ENCODE measurements at regions not wholly inside any gene's neighbourhood (a gene's known extent, or its start where the extent isn't known, plus 50 kb on each side); places are given as distances from the start of the nearest gene placed in this dataset.

DNA sequence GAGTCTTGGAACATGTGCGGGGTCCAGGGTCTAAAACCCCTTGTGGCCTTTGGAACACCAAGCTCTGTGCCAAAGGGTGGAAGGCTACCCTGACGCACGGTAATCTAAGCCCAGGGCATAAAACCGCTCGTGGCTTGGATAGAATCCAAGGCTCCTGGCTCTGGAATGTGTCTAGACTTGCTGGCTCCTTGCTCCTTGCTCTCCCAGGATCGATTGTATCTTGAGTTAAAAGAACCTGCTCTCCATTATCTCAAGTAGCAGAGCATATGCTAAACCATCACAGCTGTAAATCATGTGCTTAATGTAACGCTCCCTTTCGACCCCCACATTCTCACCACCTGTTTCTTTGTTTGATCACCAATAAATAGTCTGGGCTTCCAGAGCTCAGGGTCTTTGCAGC is 50.3 kb downstream of the TLCD4 start:
- DNase-seq (ENCODE audit: low read depth in 2 of 2): peak; percentile 11 to 17

- DNase-seq (ENCODE audit: low read depth in 2 of 2): no peak
Measured at GRCh38 chr1:95168028-95168427, 50.9 kb downstream of the TLCD4 start.

- no peak for DNase-seq (ENCODE audit: low read depth in 2 of 2)
Measured at GRCh38 chr1:95168761-95169351, 51.7 kb downstream of the TLCD4 start.

DNA sequence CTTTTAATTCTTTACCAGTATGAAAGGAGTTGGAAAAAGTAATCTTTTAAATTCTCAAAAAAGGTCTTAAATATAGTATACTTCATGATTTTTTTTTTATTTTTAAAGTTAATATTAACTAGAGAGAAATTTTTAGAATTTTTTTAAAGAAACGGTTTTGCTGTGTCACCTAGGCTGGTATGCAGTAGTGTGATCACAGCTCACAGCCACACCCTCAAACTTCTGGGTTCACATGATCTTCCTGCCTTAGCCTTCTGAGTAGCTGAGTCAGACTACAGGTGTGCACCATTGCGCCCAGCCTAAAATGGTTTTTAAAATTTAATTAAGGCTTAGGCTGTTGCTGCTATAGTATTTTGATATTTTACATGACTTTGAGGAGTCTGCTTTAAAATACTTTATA is 52.4 kb downstream of the TLCD4 start:
- no peak for DNase-seq (ENCODE audit: low read depth in 2 of 2)

- no peak for DNase-seq (ENCODE audit: low read depth in 2 of 2)
Measured at GRCh38 chr1:95171270-95172245, 54.4 kb downstream of the TLCD4 start.

- DNase-seq (ENCODE audit: low read depth in 2 of 2): no peak
Measured at GRCh38 chr1:95176861-95177260, 57.1 kb upstream of the RWDD3 start.

DNA sequence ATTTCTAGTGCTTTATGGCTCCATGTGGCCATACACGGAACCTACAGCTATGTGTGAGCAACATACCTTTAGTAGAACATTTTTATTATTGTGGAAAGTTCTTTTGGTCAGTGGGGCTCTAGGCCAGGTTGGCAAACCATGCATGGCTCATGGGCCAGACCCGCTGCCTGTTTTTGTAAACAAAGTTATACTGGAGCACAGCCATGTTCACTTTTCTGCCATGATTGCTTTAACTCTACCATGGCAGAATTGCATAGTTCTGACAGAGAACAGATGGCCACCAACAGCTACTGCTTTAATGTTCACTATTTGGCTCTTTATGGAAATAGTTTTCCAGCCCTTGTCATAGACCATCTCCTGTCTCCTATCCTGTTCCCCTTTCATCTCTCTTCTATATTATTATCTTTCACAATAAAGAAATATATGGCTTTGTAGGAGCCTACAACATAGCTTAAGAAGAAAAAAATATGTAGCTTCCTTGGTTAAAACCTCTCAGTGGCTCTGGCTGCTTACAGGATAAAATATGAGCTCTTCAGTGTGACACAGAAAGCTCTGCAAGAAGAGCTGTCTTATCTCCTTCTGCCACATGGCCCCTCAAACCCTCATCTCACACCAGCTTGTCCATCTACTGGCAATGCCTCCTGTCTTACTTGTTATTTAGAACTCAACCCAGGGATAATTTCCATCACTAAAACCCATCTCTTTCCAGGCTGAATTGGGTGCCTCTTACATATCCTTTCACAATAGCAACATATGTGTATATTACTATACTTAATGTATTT is 54.6 kb upstream of the RWDD3 start:
- DNase-seq (ENCODE audit: low read depth in 2 of 2): no peak

DNA sequence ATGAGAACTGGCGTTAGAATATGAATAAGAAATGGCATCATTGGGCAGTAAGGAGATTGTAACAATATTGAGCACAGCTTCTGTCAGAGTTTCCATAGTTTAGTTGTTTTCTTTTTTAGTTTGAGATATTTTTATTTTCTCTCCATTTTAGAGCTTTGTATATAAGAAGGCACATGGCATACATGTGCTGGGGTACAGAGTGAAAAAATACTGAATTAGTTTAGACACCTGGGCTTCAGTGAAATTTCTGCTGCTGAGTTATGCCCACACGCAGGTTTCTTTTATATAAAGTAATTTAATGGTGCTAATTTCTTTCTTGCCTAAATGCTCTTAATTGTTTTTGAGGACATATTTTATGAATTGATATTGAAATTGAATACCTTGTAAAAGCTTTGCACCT is 53.6 kb upstream of the RWDD3 start:
- no peak for DNase-seq (ENCODE audit: low read depth in 2 of 2)

- no peak for DNase-seq (ENCODE audit: low read depth in 2 of 2)
Measured at GRCh38 chr1:95181096-95181495, 52.9 kb upstream of the RWDD3 start.

DNA sequence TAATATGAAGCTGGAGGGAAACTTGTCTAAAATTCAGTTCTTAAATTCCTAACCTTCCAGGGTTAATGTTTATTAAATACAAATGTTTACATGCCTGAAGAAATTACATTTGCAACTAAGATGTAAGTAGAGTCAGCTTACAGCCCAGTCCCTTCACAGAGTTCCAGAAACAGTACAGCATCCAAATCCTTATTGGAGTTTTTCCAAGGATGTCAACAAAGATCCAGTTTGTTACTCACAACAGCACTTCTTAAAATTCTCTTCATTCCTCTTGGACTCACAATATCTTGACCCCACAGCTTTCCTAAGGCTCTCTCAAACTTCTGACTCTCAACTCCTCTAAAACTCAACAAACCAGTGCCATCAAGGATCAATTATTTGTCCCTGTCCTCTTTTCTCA is 50.1 kb upstream of the RWDD3 start:
- DNase-seq (ENCODE audit: low read depth in 2 of 2): no peak

Measured in fibroblast of skin of left quadriceps (primary cell).